Psoas muscle (tissue), 7 donors: ENCODE measurements at regions not wholly inside any gene's neighbourhood (a gene's known extent, or its start where the extent isn't known, plus 50 kb on each side); places are given as distances from the start of the nearest gene placed in this dataset.

ENCODE experiments used
- ATAC-seq, 4 donors: fragments of 200-7000 bp; cut with Tn5 transposase; one replicate each; pipeline ENCODE4 v1.9.1; 2020; ENCODE audit warnings: moderate library complexity in 3 of 4, mild to moderate bottlenecking in 2 of 4
- DNase-seq, 2 donors: peaks; one replicate each; pipeline ENCODE4 v3.0.0-alpha.2; 2020
- H3K27ac ChIP-seq: fragments of 200-600 bp; one replicate; pipeline ENCODE4 v1.8.0; 2022
- H3K27me3 ChIP-seq, 3 donors: fragments of 200-600 bp in 1 of 3; one replicate each; pipeline versions ENCODE4 v1.6.1 to v1.8.0; 2013 to 2022; ENCODE audit warnings: low read length in 2 of 3, mild to moderate bottlenecking in 2 of 3, moderate library complexity in 1 of 3; ENCODE audit not compliant: insufficient read depth in 3 of 3
- H3K36me3 ChIP-seq, 2 donors: fragments of 200-600 bp in 1 of 2; one replicate each; pipeline versions ENCODE4 v1.6.1 to v1.8.0; 2013 to 2022; ENCODE audit warnings: low read depth in 1 of 2, mild to moderate bottlenecking in 1 of 2, moderate library complexity in 1 of 2; ENCODE audit not compliant: insufficient read depth in 1 of 2
- H3K4me1 ChIP-seq: fragments of 200-600 bp; one replicate; pipeline ENCODE4 v1.8.0; 2022
- H3K4me3 ChIP-seq: fragments of 200-600 bp; one replicate; pipeline ENCODE4 v1.8.0; 2022; ENCODE audit warnings: mild to moderate bottlenecking
- H3K9me3 ChIP-seq: fragments of 200-600 bp; one replicate; pipeline ENCODE4 v1.8.0; 2022
- CTCF ChIP-seq: fragments of 200-600 bp; IDR thresholded peaks from one replicate; pipeline ENCODE4 v1.8.0; 2022; ENCODE audit warnings: antibody characterized with exemption
- WGBS, 3 donors: extraction: QIAGEN DNeasy Blood & Tissue Kit; methylation state at CpG; one replicate each; pipeline versions ENCODE4 v1.1.6 to v1.1.7; 2013; 5-methylcytosine and 5-hydroxymethylcytosine counted together
- intact Hi-C, 2 donors: fragments of 100-400 bp; cut with DNase I; formaldehyde crosslinking; loops; one replicate each; pipeline versions ENCODE4 v1.11.0 to v1.14.2; 2022
- donor health status: healthy with polysubstance abuse.
- donor health status: DM: no; HTN: no; CAD: no; lungs with moderate emphysema.
- donor health status: Bipolar disorder and iron deficiency.
- donor health status: healthy.
- donor health status: DM: yes; HTN: yes; CAD: no.
- donor health status: DM: no; HTN: no; CAD: no.
- donor health status: DM: yes; HTN: yes; CAD: no.

DNA sequence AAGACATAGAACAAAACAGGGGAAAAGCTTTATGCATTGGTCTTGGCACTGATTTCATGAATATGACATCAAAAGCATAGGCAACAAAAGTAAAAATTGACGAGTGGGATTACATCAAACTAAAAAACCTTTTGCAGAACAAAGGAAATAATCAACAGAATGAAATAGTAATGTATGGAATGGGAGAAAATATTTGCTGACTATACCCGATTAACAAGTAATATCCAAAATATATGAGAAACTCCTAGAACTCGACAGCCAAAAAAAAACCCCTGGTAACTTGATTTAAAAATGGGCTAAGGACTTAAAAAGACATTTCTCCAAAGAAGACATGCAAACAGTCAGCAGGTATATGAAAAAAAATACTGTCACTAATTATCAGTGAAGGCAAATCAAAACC, 231.7 kb upstream of the MAN1A1 start:
- DNase-seq (no peak), ATAC-seq (no peak)
- Histone ChIP-seq H3K4me1 (no peaks in the 10 kb centered on the region), H3K9me3 (peaks cover 7% of the 10 kb centered on the region), H3K36me3 (no peaks in the 10 kb centered on the region), H3K27ac (no peak overlapping the region), H3K27me3 (no peaks in the 10 kb centered on the region), H3K4me3 (no peak overlapping the region)
- 80 to 91% (median 84%) methylated on average over 3 of the region's 3 CpGs for WGBS, 3 donors
- intact Hi-C loops: no loop called here
- TF ChIP-seq CTCF: no peak

DNA sequence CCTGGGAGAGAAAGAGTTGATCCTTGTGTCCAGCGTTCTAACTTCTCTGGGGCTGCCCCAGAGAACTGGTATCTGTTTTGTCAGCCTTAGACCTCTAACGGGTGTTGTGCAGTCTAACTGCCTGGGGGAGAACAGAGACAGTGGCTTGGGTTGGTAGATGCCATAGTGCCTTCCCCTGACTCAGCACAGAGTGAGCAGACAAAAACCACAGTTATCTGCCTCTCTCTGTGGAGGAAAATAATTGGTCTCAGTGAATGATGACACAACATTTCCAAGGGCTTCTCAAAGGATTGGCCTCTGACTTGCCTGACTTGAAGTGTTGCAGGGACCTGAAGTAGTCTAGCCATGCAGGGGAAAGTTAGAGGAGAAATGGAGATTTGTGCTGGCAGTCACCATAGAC, 226.2 kb upstream of the MAN1A1 start:
- Histone ChIP-seq H3K9me3 (peaks cover 7% of the 10 kb centered on the region), H3K4me3 (no peak overlapping the region), H3K4me1 (no peaks in the 10 kb centered on the region), H3K27me3 (no peaks in the 10 kb centered on the region), H3K27ac (no peak overlapping the region), H3K36me3 (no peaks in the 10 kb centered on the region)
- WGBS, 3 donors: 81 to 86% (median 84%) methylated on average over 2 of the region's 2 CpGs
- ATAC-seq (no peak), DNase-seq (no peak)
- TF ChIP-seq CTCF: no peak
- intact Hi-C loops: no loop called here

DNA sequence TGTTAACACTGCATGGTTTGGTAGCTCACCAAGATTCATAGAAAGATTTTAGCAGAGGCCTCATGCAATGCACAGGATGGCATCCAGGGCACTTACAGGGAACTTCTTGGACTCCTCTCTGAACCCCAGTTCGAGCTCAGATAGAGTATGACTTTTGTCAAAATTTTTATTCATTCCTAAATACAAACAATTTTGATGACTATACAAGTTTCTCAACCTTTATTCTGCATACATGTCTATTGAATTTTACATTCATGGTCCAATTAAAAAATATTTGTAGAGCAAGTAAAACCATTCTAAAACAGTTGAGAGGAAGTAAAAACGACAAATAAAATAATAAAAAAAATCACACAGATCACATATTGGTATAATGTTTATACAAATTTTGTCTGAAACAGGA, 219.0 kb upstream of the MAN1A1 start:
- WGBS, 3 donors: 73 to 81% (median 75%) methylated on average over 2 of the region's 2 CpGs
- DNase-seq (no peak), ATAC-seq (no peak)
- Histone ChIP-seq H3K4me3 (no peak overlapping the region), H3K27me3 (no peaks in the 10 kb centered on the region), H3K9me3 (no peaks in the 10 kb centered on the region), H3K4me1 (no peaks in the 10 kb centered on the region), H3K36me3 (no peaks in the 10 kb centered on the region), H3K27ac (no peak overlapping the region)
- intact Hi-C loops: no loop called here
- no peak for TF ChIP-seq CTCF

DNA sequence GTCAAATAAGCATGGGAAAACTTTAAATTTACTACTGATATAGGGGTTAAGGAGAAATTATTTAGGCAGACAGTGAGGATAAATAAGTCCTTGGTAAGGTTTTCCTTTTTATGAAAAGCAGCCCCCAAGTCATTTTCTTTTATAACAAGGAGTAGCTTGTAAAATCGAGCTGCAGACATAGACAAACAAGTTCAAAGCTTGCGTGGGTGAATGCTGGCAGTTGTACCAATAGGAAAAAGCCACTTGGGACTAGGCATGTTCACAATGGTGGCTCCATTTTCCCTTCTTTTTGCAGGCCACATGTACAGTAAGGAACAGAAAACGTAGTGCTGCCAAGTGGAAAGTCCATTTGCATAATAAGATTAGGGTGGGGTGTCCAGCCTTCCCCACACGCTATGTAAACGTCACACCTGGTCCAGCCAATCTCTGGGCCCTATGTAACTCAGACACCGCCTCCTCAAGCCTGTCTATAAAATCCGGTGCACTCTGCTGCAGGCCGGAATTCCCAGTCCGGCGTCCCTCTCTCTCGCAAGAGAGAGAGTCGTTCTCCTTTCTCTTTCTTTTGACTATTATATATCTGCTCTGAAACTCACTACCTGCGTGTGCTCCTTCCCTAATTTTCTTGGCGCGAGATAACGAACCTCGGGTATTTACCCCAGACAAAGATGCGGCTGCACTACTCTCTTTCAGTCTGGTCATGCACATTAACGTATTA, 217.1 kb upstream of the MAN1A1 start:
- TF ChIP-seq CTCF: no peak
- intact Hi-C loops: no loop called here
- Histone ChIP-seq H3K36me3 (no peaks in the 10 kb centered on the region), H3K27me3 (no peaks in the 10 kb centered on the region), H3K4me3 (no peak overlapping the region), H3K4me1 (no peaks in the 10 kb centered on the region), H3K27ac (no peak overlapping the region), H3K9me3 (no peaks in the 10 kb centered on the region)
- 85 to 87% (median 87%) methylated on average over 19 of the region's 19 CpGs for WGBS, 3 donors
- DNase-seq (no peak), ATAC-seq (no peak)

GRCh38 chr6:119565893-119566292, 216.3 kb upstream of the MAN1A1 start:
- H3K4me3 ChIP-seq: no peak overlapping the region
- H3K36me3 ChIP-seq: no peaks in the 10 kb centered on the region
- no peaks in the 10 kb centered on the region for H3K27me3 ChIP-seq
- intact Hi-C loops: no loop called here
- ATAC-seq: no peak
- no peaks in the 10 kb centered on the region for H3K4me1 ChIP-seq
- no peaks in the 10 kb centered on the region for H3K9me3 ChIP-seq
- no peak for TF ChIP-seq CTCF
- DNase-seq: no peak
- 81 to 84% (median 81%) methylated on average over 3 of the region's 3 CpGs for WGBS, 3 donors
- no peak overlapping the region for H3K27ac ChIP-seq
